Left forelimb (tissue), 1 donor: ENCODE measurements at regions not wholly inside any gene's neighbourhood (a gene's known extent, or its start where the extent isn't known, plus 50 kb on each side); places are given as distances from the start of the nearest gene placed in this dataset.

Experiments used
- DNase-seq: peaks from one replicate; pipeline ENCODE4 v3.0.0-alpha.2; 2018; ENCODE audit warnings: low spot score

GRCh38 chr6:118761645-118762044, 110.3 kb upstream of the CEP85L start:
- no peak for DNase-seq

GRCh38 chr6:118758946-118759345, 107.6 kb upstream of the CEP85L start:
- DNase-seq = no peak

GRCh38 chr6:118755941-118756646, 104.7 kb upstream of the CEP85L start:
- no peak for DNase-seq

GRCh38 chr6:118752803-118753202, 101.4 kb upstream of the CEP85L start:
- DNase-seq = no peak

- no peak for DNase-seq
Observed at GRCh38 chr6:118751072-118751471, 99.7 kb upstream of the CEP85L start.

GRCh38 chr6:118750143-118750542, 98.8 kb upstream of the CEP85L start:
- DNase-seq = no peak

GRCh38 chr6:118748311-118749062, 97.1 kb upstream of the CEP85L start:
- peak; percentile 81 for DNase-seq

GRCh38 chr6:118746825-118747174, 95.4 kb upstream of the CEP85L start:
- DNase-seq = no peak

GRCh38 chr6:118746145-118746824, 94.9 kb upstream of the CEP85L start:
- DNase-seq = no peak

GRCh38 chr6:118745156-118745555, 93.8 kb upstream of the CEP85L start:
- no peak for DNase-seq

GRCh38 chr6:118744261-118744941, 93.0 kb upstream of the CEP85L start:
- DNase-seq = no peak

GRCh38 chr6:118743746-118744145, 92.4 kb upstream of the CEP85L start:
- DNase-seq = no peak

GRCh38 chr6:118740372-118740771, 89.0 kb upstream of the CEP85L start:
- no peak for DNase-seq

GRCh38 chr6:118739696-118740353, 88.4 kb upstream of the CEP85L start:
- DNase-seq = no peak

GRCh38 chr6:118736440-118736839, 85.0 kb upstream of the CEP85L start:
- no peak for DNase-seq

- no peak for DNase-seq
Observed at GRCh38 chr6:118735320-118735719, 83.9 kb upstream of the CEP85L start.

- no peak for DNase-seq
Observed at GRCh38 chr6:118725944-118726343, 74.6 kb upstream of the CEP85L start.

- DNase-seq = no peak
Observed at GRCh38 chr6:118724211-118724610, 72.8 kb upstream of the CEP85L start.

- no peak for DNase-seq
Observed at GRCh38 chr6:118722829-118723813, 71.7 kb upstream of the CEP85L start.

GRCh38 chr6:118720125-118720473, 68.7 kb upstream of the CEP85L start:
- no peak for DNase-seq
